ENCODE measurements at regions not wholly inside any gene's neighbourhood (a gene's known extent, or its start where the extent isn't known, plus 50 kb on each side); places are given as distances from the start of the nearest gene placed in this dataset.

GRCh38 chr12:105935981-105936380, 202.8 kb downstream of the NUAK1 start:
- H3K4me3 Mint-ChIP-seq, result no peak overlapping the region
- DNase-seq (no peak), ATAC-seq (no peak)
- H3K9me3 Mint-ChIP-seq, result no peaks in the 10 kb centered on the region
- no peaks in the 10 kb centered on the region for H3K4me1 Mint-ChIP-seq (ENCODE audit: low read depth)
- no peaks in the 10 kb centered on the region for H3K36me3 Mint-ChIP-seq (ENCODE audit: insufficient read depth)
- H3K27me3 Mint-ChIP-seq (ENCODE audit: low read depth), result peaks cover 3% of the 10 kb centered on the region

- no peaks in the 10 kb centered on the region for H3K36me3 Mint-ChIP-seq (ENCODE audit: insufficient read depth)
- no peaks in the 10 kb centered on the region for H3K4me1 Mint-ChIP-seq (ENCODE audit: low read depth)
- no peak overlapping the region for H3K4me3 Mint-ChIP-seq
- ATAC-seq, result no peak
- DNase-seq, result no peak
- H3K27me3 Mint-ChIP-seq (ENCODE audit: low read depth), result peaks cover 3% of the 10 kb centered on the region
- no peaks in the 10 kb centered on the region for H3K9me3 Mint-ChIP-seq
Measured at GRCh38 chr12:105936496-105936895, 202.3 kb downstream of the NUAK1 start.

- Mint-ChIP-seq H3K4me3 (no peak overlapping the region), H3K4me1 (ENCODE audit: low read depth) (no peaks in the 10 kb centered on the region), H3K36me3 (ENCODE audit: insufficient read depth) (no peaks in the 10 kb centered on the region), H3K27me3 (ENCODE audit: low read depth) (peaks cover 3% of the 10 kb centered on the region), H3K9me3 (no peaks in the 10 kb centered on the region)
- no peak for DNase-seq
- ATAC-seq, result no peak
Measured at GRCh38 chr12:105937009-105937408, 201.7 kb downstream of the NUAK1 start.

DNA sequence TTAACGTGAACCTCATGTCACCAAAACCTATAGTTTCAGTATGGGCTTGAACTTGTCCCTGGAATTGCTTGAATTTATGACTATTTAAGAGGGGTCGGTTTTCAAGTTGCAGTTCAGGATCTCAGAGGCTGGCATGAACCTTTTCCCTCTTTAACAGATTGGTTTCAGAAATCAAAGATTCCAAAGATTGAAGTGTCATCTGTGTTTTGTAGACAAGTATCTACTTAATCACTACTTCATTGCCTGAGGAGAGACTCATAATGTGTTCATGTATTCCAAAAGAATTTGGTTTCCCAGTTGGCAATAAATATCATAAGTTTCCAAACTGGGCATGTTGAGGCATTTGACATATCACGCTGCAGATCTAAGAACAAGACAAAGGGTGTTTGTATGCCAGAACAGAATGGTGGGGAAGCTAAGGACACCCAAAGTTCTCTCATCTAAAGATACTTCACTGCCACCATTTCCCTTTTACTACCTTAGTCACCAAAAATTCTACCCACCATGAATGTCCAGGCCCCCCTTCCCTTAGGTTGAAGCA, 199.5 kb downstream of the NUAK1 start:
- ATAC-seq, result no peak
- Mint-ChIP-seq H3K4me3 (no peak overlapping the region), H3K9me3 (peaks cover 11% of the 10 kb centered on the region), H3K27me3 (ENCODE audit: low read depth) (peaks cover 3% of the 10 kb centered on the region), H3K4me1 (ENCODE audit: low read depth) (no peaks in the 10 kb centered on the region), H3K36me3 (ENCODE audit: insufficient read depth) (no peaks in the 10 kb centered on the region)
- DNase-seq, result no peak

GRCh38 chr12:105942281-105942680, 196.5 kb downstream of the NUAK1 start:
- H3K36me3 Mint-ChIP-seq (ENCODE audit: insufficient read depth), result no peaks in the 10 kb centered on the region
- DNase-seq (no peak), ATAC-seq (no peak)
- no peak overlapping the region for H3K4me3 Mint-ChIP-seq
- H3K4me1 Mint-ChIP-seq (ENCODE audit: low read depth), result no peaks in the 10 kb centered on the region
- peaks cover 18% of the 10 kb centered on the region for H3K9me3 Mint-ChIP-seq
- H3K27me3 Mint-ChIP-seq (ENCODE audit: low read depth), result peaks cover 10% of the 10 kb centered on the region

- no peak for DNase-seq
- H3K9me3 Mint-ChIP-seq, result peaks cover 18% of the 10 kb centered on the region
- peaks cover 7% of the 10 kb centered on the region for H3K27me3 Mint-ChIP-seq (ENCODE audit: low read depth)
- no peak for ATAC-seq
- H3K4me3 Mint-ChIP-seq, result no peak overlapping the region
- H3K36me3 Mint-ChIP-seq (ENCODE audit: insufficient read depth), result no peaks in the 10 kb centered on the region
- no peaks in the 10 kb centered on the region for H3K4me1 Mint-ChIP-seq (ENCODE audit: low read depth)
Measured at GRCh38 chr12:105943525-105943924, 195.2 kb downstream of the NUAK1 start.

- peaks cover 26% of the 10 kb centered on the region for H3K9me3 Mint-ChIP-seq
- ATAC-seq (no peak), DNase-seq (no peak)
- H3K4me3 Mint-ChIP-seq, result no peak overlapping the region
- H3K27me3 Mint-ChIP-seq (ENCODE audit: low read depth), result peaks cover 7% of the 10 kb centered on the region
- no peaks in the 10 kb centered on the region for H3K36me3 Mint-ChIP-seq (ENCODE audit: insufficient read depth)
- H3K4me1 Mint-ChIP-seq (ENCODE audit: low read depth), result no peaks in the 10 kb centered on the region
Measured at GRCh38 chr12:105944628-105945027, 194.1 kb downstream of the NUAK1 start.

DNA sequence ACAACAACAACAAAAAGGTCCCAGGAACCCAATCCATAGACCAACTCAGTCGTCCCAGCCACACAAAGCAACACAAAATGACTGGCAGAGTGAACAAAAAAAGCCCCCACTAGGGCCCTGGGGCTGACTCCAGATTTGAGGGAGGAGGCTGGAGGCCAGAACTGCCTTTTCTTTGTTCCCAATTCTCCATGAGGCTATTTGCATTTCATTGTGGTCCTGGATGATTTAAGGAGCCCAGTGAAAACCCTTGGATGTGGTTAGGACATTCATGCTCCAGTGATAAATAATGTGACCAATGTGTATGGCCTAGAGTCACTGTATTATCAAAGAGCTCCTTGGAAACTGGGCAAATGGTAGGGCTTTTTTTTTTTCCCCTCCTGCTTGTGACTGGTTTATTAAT, 192.9 kb downstream of the NUAK1 start:
- Mint-ChIP-seq H3K36me3 (ENCODE audit: insufficient read depth) (no peaks in the 10 kb centered on the region), H3K4me1 (ENCODE audit: low read depth) (no peaks in the 10 kb centered on the region), H3K27me3 (ENCODE audit: low read depth) (peaks cover 7% of the 10 kb centered on the region), H3K4me3 (no peak overlapping the region), H3K9me3 (peaks cover 26% of the 10 kb centered on the region)
- DNase-seq, result no peak
- no peak for ATAC-seq

- Mint-ChIP-seq H3K27me3 (ENCODE audit: low read depth) (peaks cover 10% of the 10 kb centered on the region), H3K4me3 (no peak overlapping the region), H3K9me3 (peaks cover 26% of the 10 kb centered on the region), H3K36me3 (ENCODE audit: insufficient read depth) (no peaks in the 10 kb centered on the region), H3K4me1 (ENCODE audit: low read depth) (no peaks in the 10 kb centered on the region)
- DNase-seq (no peak), ATAC-seq (no peak)
Measured at GRCh38 chr12:105946493-105946901, 192.3 kb downstream of the NUAK1 start.

DNA sequence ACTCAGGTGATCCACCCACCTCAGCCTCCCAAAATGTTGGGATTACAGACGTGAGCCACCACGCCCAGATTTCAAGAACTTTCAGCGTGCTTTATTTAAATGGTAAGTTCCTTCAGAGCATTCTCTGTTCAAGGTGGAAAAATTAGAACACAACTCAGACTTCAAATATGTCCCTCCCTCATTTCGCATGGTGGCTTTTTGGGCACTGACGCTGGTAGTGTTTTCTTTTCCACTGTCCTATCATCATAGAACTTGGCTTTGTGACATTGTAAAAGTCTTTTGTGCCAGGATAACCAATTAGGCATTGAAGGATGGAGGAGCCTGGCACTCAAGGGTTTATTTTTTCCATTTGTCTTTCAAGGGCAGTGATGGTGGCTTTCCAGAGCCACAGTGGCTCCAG, 190.8 kb downstream of the NUAK1 start:
- Mint-ChIP-seq H3K4me1 (ENCODE audit: low read depth) (no peaks in the 10 kb centered on the region), H3K36me3 (ENCODE audit: insufficient read depth) (no peaks in the 10 kb centered on the region), H3K4me3 (no peak overlapping the region), H3K9me3 (peaks cover 26% of the 10 kb centered on the region), H3K27me3 (ENCODE audit: low read depth) (peaks cover 10% of the 10 kb centered on the region)
- ATAC-seq, result no peak
- DNase-seq, result no peak

GRCh38 chr12:105948331-105948730, 190.4 kb downstream of the NUAK1 start:
- H3K27me3 Mint-ChIP-seq (ENCODE audit: low read depth), result peaks cover 10% of the 10 kb centered on the region
- H3K9me3 Mint-ChIP-seq, result peaks cover 23% of the 10 kb centered on the region
- no peak for DNase-seq
- no peak overlapping the region for H3K4me3 Mint-ChIP-seq
- no peaks in the 10 kb centered on the region for H3K36me3 Mint-ChIP-seq (ENCODE audit: insufficient read depth)
- H3K4me1 Mint-ChIP-seq (ENCODE audit: low read depth), result no peaks in the 10 kb centered on the region
- ATAC-seq, result no peak

GRCh38 chr12:105949391-105949790, 189.4 kb downstream of the NUAK1 start:
- Mint-ChIP-seq H3K27me3 (ENCODE audit: low read depth) (peaks cover 10% of the 10 kb centered on the region), H3K36me3 (ENCODE audit: insufficient read depth) (no peaks in the 10 kb centered on the region), H3K4me1 (ENCODE audit: low read depth) (no peaks in the 10 kb centered on the region), H3K4me3 (no peak overlapping the region), H3K9me3 (peaks cover 15% of the 10 kb centered on the region)
- no peak for ATAC-seq
- DNase-seq, result no peak

- Mint-ChIP-seq H3K27me3 (ENCODE audit: low read depth) (peaks cover 7% of the 10 kb centered on the region), H3K4me1 (ENCODE audit: low read depth) (no peaks in the 10 kb centered on the region), H3K36me3 (ENCODE audit: insufficient read depth) (no peaks in the 10 kb centered on the region), H3K9me3 (peaks cover 9% of the 10 kb centered on the region), H3K4me3 (no peak overlapping the region)
- ATAC-seq, result no peak
- DNase-seq, result no peak
Measured at GRCh38 chr12:105951732-105952131, 187.0 kb downstream of the NUAK1 start.

DNA sequence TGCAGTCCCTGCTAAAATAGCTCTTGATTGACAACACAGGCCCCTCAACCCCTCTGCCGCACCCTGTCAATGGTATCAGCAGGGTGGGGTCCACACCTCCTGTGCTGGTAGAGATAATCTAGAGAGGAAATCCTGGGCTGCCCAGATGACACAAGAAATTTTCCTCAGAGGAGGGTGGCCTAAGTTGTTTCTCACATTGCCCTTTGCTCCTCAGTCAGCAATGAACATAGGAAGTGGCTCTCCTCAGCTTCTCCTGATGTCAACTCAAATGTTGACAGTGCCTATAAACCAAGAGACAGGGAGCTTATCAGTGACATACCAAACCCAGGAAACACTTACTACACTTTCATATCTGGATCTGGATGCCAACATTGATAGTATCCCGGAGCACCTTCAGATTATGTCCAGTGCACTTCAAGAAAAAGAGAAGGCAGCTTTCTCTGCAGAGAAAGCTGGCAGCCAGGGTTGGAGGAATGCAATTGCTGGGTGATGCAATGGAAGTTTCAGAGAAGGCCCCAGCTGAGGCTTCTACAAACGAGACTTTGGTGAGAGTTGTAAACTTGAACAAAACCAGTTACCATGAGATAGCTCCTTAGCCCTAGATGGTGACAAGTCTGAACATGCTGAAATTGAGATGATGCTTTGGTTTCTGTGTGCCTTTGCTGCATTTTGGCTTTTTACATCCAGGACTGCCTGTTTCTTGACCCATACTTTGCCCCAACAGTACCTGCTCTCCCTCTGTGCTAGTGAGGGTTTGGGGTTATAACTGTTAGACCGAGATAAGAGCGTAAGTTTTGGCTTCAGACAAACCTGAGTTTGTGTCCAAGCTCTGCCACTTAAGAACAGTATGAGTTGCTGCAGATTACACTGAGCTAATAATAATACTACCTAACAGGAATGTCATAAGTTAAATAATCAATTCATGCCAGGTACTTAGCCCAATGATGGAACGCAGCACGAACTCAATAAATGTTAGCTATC, 183.5 kb downstream of the NUAK1 start:
- peaks cover 7% of the 10 kb centered on the region for H3K27me3 Mint-ChIP-seq (ENCODE audit: low read depth)
- DNase-seq (no peak), ATAC-seq (no peak)
- no peaks in the 10 kb centered on the region for H3K36me3 Mint-ChIP-seq (ENCODE audit: insufficient read depth)
- H3K4me3 Mint-ChIP-seq, result no peak overlapping the region
- H3K9me3 Mint-ChIP-seq, result no peaks in the 10 kb centered on the region
- no peaks in the 10 kb centered on the region for H3K4me1 Mint-ChIP-seq (ENCODE audit: low read depth)

DNA sequence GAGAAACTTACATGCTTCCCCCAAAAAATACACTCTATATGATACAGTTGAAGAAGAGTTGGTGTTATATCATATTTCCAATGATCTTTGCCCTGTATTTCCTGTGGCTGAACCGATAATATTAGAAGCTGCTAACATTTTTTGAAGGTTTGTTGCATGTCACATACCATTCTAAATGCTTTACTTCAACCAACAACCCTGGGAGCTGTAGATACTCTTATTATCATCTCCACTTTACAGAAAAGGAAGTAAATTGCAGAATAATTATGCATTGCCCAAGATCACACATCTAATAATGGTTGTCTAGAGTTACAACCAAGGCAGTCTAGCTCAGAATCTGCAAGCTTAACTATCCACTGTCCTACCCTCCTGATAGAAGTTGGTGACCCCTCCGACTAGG, 182.8 kb downstream of the NUAK1 start:
- no peaks in the 10 kb centered on the region for H3K4me1 Mint-ChIP-seq (ENCODE audit: low read depth)
- no peaks in the 10 kb centered on the region for H3K9me3 Mint-ChIP-seq
- ATAC-seq, result no peak
- H3K36me3 Mint-ChIP-seq (ENCODE audit: insufficient read depth), result no peaks in the 10 kb centered on the region
- peaks cover 7% of the 10 kb centered on the region for H3K27me3 Mint-ChIP-seq (ENCODE audit: low read depth)
- DNase-seq, result no peak
- H3K4me3 Mint-ChIP-seq, result no peak overlapping the region

Data from activated T-cell treated with anti-CD3 and anti-CD28 coated beads, Interleukin-2, amount 50 U/mL, for 4 hours (primary cell).